GM21367 (cell line): ENCODE measurements at regions not wholly inside any gene's neighbourhood (a gene's known extent, or its start where the extent isn't known, plus 50 kb on each side); places are given as distances from the start of the nearest gene placed in this dataset.
A peak's percentile ranks its signal among the peaks of the same experiment; 100 is the strongest.
"Not testable (repeated sequence)": the region's sequence is repeated elsewhere in the genome, so short reads cannot be mapped to it uniquely, and the experiment has no call there.

Source experiments
- ATAC-seq: cut with Tn5 transposase; IDR thresholded peaks from one replicate; pipeline ENCODE4 v1.9.1; 2021; ENCODE audit not compliant: unreplicated experiment

GRCh38 chr7:27032839-27033238 is 63.0 kb downstream of the HOXA1 start:
- ATAC-seq: no peak

DNA sequence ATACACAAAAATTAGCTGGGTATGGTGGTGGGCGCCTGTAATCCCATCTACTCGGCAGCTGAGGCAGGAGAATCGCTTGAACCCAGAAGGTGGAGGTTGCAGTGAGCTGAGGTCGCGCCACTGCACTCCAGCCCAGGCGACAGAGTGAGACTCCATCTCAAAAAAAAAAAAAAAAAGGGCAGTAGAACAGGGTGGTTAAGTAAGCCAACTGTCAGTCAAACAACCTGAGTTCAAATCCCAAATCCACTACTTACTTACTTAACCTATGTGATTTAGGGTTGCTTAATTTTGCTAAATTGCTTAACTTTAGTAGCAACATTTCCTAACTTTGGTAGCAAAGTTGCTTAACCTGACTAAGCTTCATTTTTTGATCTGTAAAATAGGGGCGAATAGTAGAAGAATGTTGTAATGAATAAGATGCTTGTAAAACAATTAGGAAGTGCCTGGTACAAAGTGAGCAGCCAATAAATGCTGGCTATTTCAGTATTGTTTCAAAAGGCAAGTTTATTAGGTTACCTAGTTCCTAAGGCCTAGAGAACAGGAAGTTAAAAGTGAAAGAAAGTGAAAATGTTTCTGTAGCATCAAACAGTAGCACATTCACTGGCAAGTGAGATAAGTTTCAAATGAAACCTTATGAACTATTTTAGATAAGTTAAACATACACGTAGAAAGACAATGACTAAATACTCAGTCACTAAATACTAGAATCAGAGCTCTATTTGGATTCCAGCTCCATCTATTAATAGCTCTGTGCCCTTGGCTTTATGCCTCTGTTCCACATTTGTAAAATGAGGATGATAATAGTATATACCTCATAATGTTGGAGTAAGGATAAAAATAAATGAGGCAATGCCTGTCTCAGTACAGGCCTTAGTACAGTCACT is 64.3 kb downstream of the HOXA1 start:
- peak; percentile 89 for ATAC-seq

- ATAC-seq: no peak
Observed at GRCh38 chr7:27030393-27031050, 65.3 kb downstream of the HOXA1 start.

DNA sequence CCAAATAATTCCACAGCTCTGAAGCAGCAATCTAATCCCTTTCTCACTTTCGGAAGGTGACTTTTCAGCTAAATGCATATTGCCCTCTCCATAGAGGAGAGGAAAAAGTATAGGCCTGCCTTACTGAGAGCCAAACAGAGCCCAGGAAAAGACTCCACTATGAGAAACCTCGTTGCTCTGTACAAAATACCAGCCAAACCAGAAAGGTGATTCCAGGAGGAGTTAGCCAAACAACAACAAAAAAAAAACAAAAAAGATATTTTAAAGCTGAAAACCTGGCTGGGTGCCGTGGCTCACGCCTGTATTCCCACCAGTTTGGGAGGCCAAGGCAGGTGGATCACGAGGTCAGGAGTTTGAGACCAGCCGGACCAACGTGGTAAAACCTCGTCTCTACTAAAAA is 70.5 kb downstream of the HOXA1 start:
- no peak for ATAC-seq

DNA sequence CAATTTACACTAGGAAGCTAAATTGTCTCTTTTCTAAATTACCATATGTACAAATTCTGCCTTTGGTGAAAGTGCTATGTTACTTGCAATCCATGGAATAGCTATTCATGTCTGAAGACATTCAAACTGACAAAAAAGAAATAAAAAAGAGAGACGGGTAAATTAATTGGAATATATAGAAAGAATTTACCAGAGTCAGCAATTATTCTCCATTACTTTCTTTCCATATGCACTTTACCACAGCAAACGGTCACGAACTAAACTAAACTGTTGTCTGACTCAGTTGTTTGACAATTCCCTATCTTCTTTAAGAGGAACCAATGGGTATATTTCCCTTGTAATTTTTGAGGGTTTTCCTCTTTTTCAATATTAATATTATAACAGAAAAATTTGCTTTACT is 85.7 kb downstream of the HOXA1 start:
- no peak for ATAC-seq

- ATAC-seq: no peak
Observed at GRCh38 chr7:27000496-27000895, 95.3 kb downstream of the HOXA1 start.

DNA sequence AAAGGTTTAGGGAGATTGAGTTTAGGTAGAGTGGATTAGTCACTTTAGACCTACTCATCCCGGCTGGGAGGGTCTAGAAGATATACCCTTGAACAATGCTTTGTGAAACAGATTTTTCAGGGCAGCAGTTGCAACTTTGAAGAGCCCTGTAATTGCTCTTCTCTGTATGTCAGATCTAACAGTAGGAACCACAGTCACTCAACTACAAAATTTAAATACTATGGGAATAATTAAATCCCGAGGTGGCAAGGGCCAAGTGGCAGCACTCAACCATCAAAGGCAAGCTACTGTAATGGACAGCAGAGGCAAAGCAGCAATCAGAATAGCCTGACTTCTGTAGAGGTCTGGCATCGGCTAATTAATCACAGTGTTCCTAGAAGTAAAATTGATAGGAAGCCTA is 97.5 kb downstream of the HOXA1 start:
- not testable (repeated sequence) for ATAC-seq

GRCh38 chr7:26995666-26996065 is 100.1 kb downstream of the HOXA1 start:
- no peak for ATAC-seq

GRCh38 chr7:26993816-26994810 is 101.7 kb downstream of the HOXA1 start:
- ATAC-seq: no peak

- no peak for ATAC-seq
Observed at GRCh38 chr7:26992670-26993069, 103.1 kb downstream of the HOXA1 start.

- no peak for ATAC-seq
Observed at GRCh38 chr7:26991796-26992195, 104.0 kb downstream of the HOXA1 start.

DNA sequence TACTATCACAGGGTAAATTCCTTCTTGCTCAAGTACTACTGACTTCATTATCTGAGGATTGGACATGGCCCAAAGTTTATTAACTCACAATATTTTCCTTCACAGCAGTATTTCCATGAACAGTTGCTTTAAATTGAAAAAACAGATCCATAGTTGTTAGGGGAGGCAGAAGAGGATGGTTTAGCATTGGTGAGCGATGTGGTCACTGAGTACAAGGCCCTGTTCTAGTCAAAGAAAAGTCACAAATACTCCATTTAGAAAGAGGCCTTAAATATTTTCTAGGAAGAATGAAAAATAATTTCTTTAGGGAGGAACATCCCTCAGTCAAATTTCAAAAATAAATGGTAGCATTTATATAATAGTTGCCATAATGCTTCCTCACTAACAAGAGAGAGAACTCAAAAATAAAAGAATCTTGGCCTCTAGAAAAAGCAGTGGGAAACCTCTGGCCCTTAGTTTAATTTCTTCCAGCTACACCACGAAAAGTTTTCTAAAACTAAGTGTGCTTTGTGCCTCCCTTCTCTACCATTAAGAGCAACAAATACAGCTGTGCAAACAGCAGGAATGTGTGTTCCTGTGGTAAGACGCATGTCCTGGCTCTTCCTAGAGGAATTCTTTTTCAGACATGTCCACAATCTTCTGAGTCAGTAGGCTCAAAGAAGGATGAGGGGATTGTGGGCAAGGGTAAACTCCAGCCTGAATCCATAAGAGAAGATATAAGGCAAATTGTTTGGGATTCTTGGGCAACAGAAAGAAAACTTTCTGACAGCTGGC is 105.7 kb downstream of the HOXA1 start:
- ATAC-seq: no peak

DNA sequence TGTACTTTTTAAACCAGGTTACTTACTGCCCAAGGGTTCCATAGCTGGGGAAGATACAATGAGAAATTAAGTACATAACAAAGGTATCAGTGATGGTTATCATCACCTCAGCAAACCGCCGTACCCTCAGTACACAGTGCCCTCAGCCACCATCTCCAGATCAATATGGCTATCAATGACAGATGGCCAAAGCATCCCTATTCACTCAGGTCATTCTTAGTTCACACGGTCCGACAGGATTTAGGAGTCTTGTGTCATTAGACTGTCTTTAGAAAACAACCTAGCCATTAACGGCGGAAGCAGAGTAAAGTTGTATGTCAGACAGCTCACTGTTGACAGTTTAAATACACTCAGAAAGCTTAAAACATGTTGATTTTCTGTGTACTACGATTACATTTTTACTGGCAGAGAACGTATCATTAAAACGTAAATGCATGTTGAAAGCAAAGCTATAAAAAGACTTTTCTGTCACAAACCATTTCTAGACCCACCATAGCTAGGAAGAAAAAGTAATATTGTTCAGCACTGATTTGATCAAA is 106.9 kb downstream of the HOXA1 start:
- ATAC-seq: no peak

- ATAC-seq: no peak
Observed at GRCh38 chr7:26987338-26987737, 108.5 kb downstream of the HOXA1 start.

- no peak for ATAC-seq
Observed at GRCh38 chr7:26978146-26978545, 113.8 kb upstream of the SKAP2 start.

GRCh38 chr7:26976840-26977239 is 112.5 kb upstream of the SKAP2 start:
- no peak for ATAC-seq

- not testable (repeated sequence) for ATAC-seq
Observed at GRCh38 chr7:26971924-26972323, 107.5 kb upstream of the SKAP2 start.

GRCh38 chr7:26965724-26966123 is 101.3 kb upstream of the SKAP2 start:
- ATAC-seq: no peak

GRCh38 chr7:26964156-26964808 is 99.9 kb upstream of the SKAP2 start:
- ATAC-seq: no peak

- ATAC-seq: no peak
Observed at GRCh38 chr7:26959290-26959689, 94.9 kb upstream of the SKAP2 start.
